ENCODE measurements at regions not wholly inside any gene's neighbourhood (a gene's known extent, or its start where the extent isn't known, plus 50 kb on each side); places are given as distances from the start of the nearest gene placed in this dataset.

DNA sequence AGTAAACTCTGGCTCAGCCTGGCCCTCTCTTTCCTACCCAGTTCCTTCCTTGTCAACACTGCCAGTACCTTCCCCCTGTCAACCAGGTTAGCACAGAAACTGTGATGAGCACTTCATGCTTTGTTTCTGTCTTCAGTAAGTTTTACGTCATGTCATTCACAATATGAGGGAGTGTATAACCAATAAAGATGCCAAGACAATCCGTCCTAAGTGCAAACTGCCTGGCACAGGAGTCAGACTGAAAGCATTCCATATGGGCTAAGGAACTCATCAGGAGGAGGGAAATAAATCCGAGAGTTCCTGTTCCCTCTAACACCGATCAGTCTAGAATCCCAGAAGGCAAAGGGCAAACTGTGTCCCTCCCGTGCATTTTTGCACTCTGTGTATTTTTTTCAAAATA lies 507.2 kb downstream of the CMPK2 start (continued):
- TF ChIP-seq, protein P1, sequence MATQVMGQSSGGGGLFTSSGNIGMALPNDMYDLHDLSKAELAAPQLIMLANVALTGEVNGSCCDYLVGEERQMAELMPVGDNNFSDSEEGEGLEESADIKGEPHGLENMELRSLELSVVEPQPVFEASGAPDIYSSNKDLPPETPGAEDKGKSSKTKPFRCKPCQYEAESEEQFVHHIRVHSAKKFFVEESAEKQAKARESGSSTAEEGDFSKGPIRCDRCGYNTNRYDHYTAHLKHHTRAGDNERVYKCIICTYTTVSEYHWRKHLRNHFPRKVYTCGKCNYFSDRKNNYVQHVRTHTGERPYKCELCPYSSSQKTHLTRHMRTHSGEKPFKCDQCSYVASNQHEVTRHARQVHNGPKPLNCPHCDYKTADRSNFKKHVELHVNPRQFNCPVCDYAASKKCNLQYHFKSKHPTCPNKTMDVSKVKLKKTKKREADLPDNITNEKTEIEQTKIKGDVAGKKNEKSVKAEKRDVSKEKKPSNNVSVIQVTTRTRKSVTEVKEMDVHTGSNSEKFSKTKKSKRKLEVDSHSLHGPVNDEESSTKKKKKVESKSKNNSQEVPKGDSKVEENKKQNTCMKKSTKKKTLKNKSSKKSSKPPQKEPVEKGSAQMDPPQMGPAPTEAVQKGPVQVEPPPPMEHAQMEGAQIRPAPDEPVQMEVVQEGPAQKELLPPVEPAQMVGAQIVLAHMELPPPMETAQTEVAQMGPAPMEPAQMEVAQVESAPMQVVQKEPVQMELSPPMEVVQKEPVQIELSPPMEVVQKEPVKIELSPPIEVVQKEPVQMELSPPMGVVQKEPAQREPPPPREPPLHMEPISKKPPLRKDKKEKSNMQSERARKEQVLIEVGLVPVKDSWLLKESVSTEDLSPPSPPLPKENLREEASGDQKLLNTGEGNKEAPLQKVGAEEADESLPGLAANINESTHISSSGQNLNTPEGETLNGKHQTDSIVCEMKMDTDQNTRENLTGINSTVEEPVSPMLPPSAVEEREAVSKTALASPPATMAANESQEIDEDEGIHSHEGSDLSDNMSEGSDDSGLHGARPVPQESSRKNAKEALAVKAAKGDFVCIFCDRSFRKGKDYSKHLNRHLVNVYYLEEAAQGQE (IDR thresholded peaks at IDR 0.05; ENCODE audit: low read depth, low read length), result no peak
- TF ChIP-seq FOXJ3 (CRISPR knock-in tag; IDR thresholded peaks at IDR 0.05) (no peak), FOSL2 (IDR thresholded peaks at IDR 0.05; ENCODE audit: borderline replicate concordance, low read depth) (no peak)

GRCh38 chr2:6358985-6359384 lies 506.7 kb downstream of the CMPK2 start:
- CTCF ChIA-PET, result no interaction called here

DNA sequence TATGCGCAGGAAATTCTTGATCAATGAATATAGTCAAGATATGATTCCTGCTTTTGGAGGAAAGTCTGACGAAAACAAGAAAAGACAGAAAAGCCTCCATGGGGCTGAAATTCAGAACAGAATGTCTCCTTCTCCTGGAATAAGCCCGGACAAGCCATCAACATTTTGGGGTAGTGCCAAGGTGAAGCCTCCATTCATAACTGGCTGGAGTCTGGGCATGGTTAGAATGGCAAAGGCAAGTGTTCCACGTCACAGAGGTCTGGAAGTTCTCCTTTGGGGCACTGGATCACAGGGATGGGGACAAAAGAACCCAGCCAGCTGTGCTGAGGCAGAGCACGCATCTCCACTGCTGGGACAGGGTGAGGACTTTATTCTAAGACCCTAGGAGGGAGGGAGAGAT lies 505.7 kb downstream of the CMPK2 start:
- Histone ChIP-seq H2AFZ (ENCODE audit: low read depth) (no peak overlapping the region), H3K4me2 (no peak overlapping the region), H3K9me2 (no peaks in the 10 kb centered on the region), H3K36me3 (replicated peaks in 1 of 2; ENCODE audit: control insufficient read depth in 1 of 2, insufficient read depth in 2 of 2, low read length in 1 of 2) (no peaks in the 10 kb centered on the region), H3K9ac (no peak overlapping the region), H3K79me2 (ENCODE audit: insufficient read depth) (no peaks in the 10 kb centered on the region), H3K27me3 (ENCODE audit: insufficient read depth) (no peaks in the 10 kb centered on the region), H3K4me1 (ENCODE audit: control insufficient read depth in 1 of 2, insufficient read depth in 2 of 2, low read depth in 1 of 2, low read length in 1 of 2) (peaks cover 0 to 2% of the 10 kb centered on the region in 2 experiments; a peak in 1 of 4 replicates), H4K20me1 (ENCODE audit: insufficient read depth) (no peaks in the 10 kb centered on the region), H3K9me3 (0 out of 2 replicates have a peak, but pooled peaks cover 7% of the 10 kb centered on the region), H3F3A (replicated peaks; ENCODE audit: insufficient read depth) (no peaks in the 10 kb centered on the region), H3K4me3 (ENCODE audit: low read depth in 2 of 2, low read length in 1 of 2) (no peak overlapping the region), H3K27ac (ENCODE audit: low read depth in 2 of 2, low read length in 1 of 2) (no peak overlapping the region)
- ChIA-PET POLR2A (no interaction called here), CTCF (no interaction called here)
- 30% methylated on average over 5 of the region's 5 CpGs for WGBS (ENCODE audit: low lambda C conversion rate)
- no peak for DNase-seq
- TF ChIP-seq FOXM1 (IDR thresholded peaks at IDR 0.05; ENCODE audit: low read depth) (no peak), EP300 (IDR thresholded peaks at IDR 0.05; ENCODE audit: borderline replicate concordance in 1 of 2, low read depth in 1 of 2, low read length in 1 of 2) (no peak), FOSL2 (IDR thresholded peaks at IDR 0.05; ENCODE audit: borderline replicate concordance, low read depth) (no peak), YY1 (IDR thresholded peaks at IDR 0.05; ENCODE audit: low read depth) (no peak), NRF1 (IDR thresholded peaks at IDR 0.05; ENCODE audit: low read depth, low read length) (no peak), RCOR1 (IDR thresholded peaks at IDR 0.05; ENCODE audit: low read length) (no peak), CHD2 (IDR thresholded peaks at IDR 0.05; ENCODE audit: low read length, partially characterized antibody) (no peak), RXRA (IDR thresholded peaks at IDR 0.05; ENCODE audit: borderline replicate concordance, low read depth) (no peak), RAD21 (IDR thresholded peaks at IDR 0.05; ENCODE audit: low read length) (no peak), GATA2 (CRISPR knock-in tag; IDR thresholded peaks at IDR 0.05) (no peak), EZH2phosphoT487 (IDR thresholded peaks at IDR 0.05; ENCODE audit: borderline replicate concordance, low read depth) (no peak)
- TF ChIP-seq, protein P2, sequence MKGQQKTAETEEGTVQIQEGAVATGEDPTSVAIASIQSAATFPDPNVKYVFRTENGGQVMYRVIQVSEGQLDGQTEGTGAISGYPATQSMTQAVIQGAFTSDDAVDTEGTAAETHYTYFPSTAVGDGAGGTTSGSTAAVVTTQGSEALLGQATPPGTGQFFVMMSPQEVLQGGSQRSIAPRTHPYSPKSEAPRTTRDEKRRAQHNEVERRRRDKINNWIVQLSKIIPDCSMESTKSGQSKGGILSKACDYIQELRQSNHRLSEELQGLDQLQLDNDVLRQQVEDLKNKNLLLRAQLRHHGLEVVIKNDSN (IDR thresholded peaks at IDR 0.05; ENCODE audit: borderline replicate concordance, low read depth), result no peak
- TF ChIP-seq, protein P3, sequence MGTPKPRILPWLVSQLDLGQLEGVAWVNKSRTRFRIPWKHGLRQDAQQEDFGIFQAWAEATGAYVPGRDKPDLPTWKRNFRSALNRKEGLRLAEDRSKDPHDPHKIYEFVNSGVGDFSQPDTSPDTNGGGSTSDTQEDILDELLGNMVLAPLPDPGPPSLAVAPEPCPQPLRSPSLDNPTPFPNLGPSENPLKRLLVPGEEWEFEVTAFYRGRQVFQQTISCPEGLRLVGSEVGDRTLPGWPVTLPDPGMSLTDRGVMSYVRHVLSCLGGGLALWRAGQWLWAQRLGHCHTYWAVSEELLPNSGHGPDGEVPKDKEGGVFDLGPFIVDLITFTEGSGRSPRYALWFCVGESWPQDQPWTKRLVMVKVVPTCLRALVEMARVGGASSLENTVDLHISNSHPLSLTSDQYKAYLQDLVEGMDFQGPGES (IDR thresholded peaks at IDR 0.05; ENCODE audit: low read depth, low read length), result no peak
- TF ChIP-seq, protein P4, sequence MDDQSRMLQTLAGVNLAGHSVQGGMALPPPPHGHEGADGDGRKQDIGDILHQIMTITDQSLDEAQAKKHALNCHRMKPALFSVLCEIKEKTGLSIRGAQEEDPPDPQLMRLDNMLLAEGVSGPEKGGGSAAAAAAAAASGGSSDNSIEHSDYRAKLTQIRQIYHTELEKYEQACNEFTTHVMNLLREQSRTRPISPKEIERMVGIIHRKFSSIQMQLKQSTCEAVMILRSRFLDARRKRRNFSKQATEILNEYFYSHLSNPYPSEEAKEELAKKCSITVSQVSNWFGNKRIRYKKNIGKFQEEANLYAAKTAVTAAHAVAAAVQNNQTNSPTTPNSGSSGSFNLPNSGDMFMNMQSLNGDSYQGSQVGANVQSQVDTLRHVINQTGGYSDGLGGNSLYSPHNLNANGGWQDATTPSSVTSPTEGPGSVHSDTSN (IDR thresholded peaks at IDR 0.05), result no peak

More at GRCh38 chr2:6358985-6359384, 506.7 kb downstream of the CMPK2 start:
- no peak for TF ChIP-seq RAD21 (IDR thresholded peaks at IDR 0.05; ENCODE audit: low read length)
- no peak for TF ChIP-seq ELF1 (IDR thresholded peaks at IDR 0.05)
- TF ChIP-seq RFX5 (IDR thresholded peaks at IDR 0.05; ENCODE audit: low read length), result no peak
- no peak for TF ChIP-seq JUND (IDR thresholded peaks at IDR 0.05)
- TF ChIP-seq GATA2 (CRISPR knock-in tag; IDR thresholded peaks at IDR 0.05), result no peak
- TF ChIP-seq GABPA (IDR thresholded peaks at IDR 0.05; ENCODE audit: low read depth), result no peak
- Histone ChIP-seq H3F3A (replicated peaks; ENCODE audit: insufficient read depth) (no peaks in the 10 kb centered on the region), H3K4me2 (no peak overlapping the region), H4K20me1 (ENCODE audit: insufficient read depth) (no peaks in the 10 kb centered on the region), H3K27me3 (ENCODE audit: insufficient read depth) (no peaks in the 10 kb centered on the region), H3K36me3 (replicated peaks in 1 of 2; ENCODE audit: control insufficient read depth in 1 of 2, insufficient read depth in 2 of 2, low read length in 1 of 2) (no peaks in the 10 kb centered on the region), H3K4me1 (ENCODE audit: control insufficient read depth in 1 of 2, insufficient read depth in 2 of 2, low read depth in 1 of 2, low read length in 1 of 2) (peaks cover 0 to 2% of the 10 kb centered on the region in 2 experiments; a peak in 1 of 4 replicates), H3K4me3 (ENCODE audit: low read depth in 2 of 2, low read length in 1 of 2) (no peak overlapping the region), H3K9me3 (0 out of 2 replicates have a peak, but pooled peaks cover 7% of the 10 kb centered on the region), H3K9me2 (no peaks in the 10 kb centered on the region), H2AFZ (ENCODE audit: low read depth) (no peak overlapping the region), H3K9ac (no peak overlapping the region), H3K27ac (ENCODE audit: low read depth in 2 of 2, low read length in 1 of 2) (no peak overlapping the region), H3K79me2 (ENCODE audit: insufficient read depth) (no peaks in the 10 kb centered on the region)
- WGBS (ENCODE audit: low lambda C conversion rate), result 45% methylated on average over 5 of the region's 5 CpGs
- no peak for DNase-seq
- POLR2A ChIA-PET, result no interaction called here

Measured in SK-N-SH (cell line).